Heart left ventricle (tissue), 16 donors: ENCODE measurements at regions not wholly inside any gene's neighbourhood (a gene's known extent, or its start where the extent isn't known, plus 50 kb on each side); places are given as distances from the start of the nearest gene placed in this dataset.

ENCODE experiments used
- ATAC-seq, 4 donors: fragments of 200-7000 bp; cut with Tn5 transposase; one replicate each; pipeline ENCODE4 v1.9.1; 2020 to 2022; ENCODE audit warnings: moderate library complexity in 4 of 4, mild to moderate bottlenecking in 3 of 4, moderate number of reproducible peaks in 1 of 4
- DNase-seq, 5 donors: peaks; one replicate each; pipeline ENCODE4 v3.0.0-alpha.2; 2020
- H3K27ac ChIP-seq, 12 donors: fragments of 200-600 bp; sonication (generic) in 4 of 12; one replicate each; pipeline versions ENCODE4 v1.5.0 to v1.8.0; 2016 to 2022; ENCODE audit warnings: mild to moderate bottlenecking in 2 of 12
- H3K27me3 ChIP-seq, 9 donors: fragments of 200-600 bp; sonication (generic) in 2 of 9; one replicate each; pipeline versions ENCODE4 v1.5.1 to v1.8.0; 2016 to 2022; ENCODE audit warnings: mild to moderate bottlenecking in 3 of 9
- H3K36me3 ChIP-seq, 9 donors: fragments of 200-600 bp; sonication (generic) in 2 of 9; one replicate each; pipeline versions ENCODE4 v1.5.0 to v1.8.0; 2018 to 2022; ENCODE audit warnings: mild to moderate bottlenecking in 2 of 9
- H3K4me1 ChIP-seq, 12 donors: fragments of 200-600 bp; sonication (generic) in 4 of 12; one replicate each; pipeline versions ENCODE4 v1.5.0 to v1.8.0; 2016 to 2022; ENCODE audit warnings: mild to moderate bottlenecking in 3 of 12
- H3K4me3 ChIP-seq, 12 donors: fragments of 200-600 bp; sonication (generic) in 4 of 12; one replicate each; pipeline versions ENCODE4 v1.5.0 to v1.8.0; 2017 to 2022; ENCODE audit warnings: mild to moderate bottlenecking in 9 of 12, moderate library complexity in 4 of 12
- H3K9me3 ChIP-seq, 12 donors: fragments of 200-600 bp; sonication (generic) in 4 of 12; one replicate each; pipeline versions ENCODE4 v1.5.0 to v1.8.0; 2016 to 2022; ENCODE audit warnings: mild to moderate bottlenecking in 1 of 12
- POLR2A ChIP-seq, 2 donors: fragments of 450-650 bp; IDR thresholded peaks; one replicate each; pipeline ENCODE4 v1.6.1; 2017; ENCODE audit warnings: antibody characterized with exemption in 2 of 2, mild to moderate bottlenecking in 2 of 2, moderate library complexity in 2 of 2
- WGBS, 4 donors: extraction: QIAGEN DNeasy Blood & Tissue Kit in 2 of 4; methylation state at CpG; one replicate each; pipeline versions ENCODE4 v1.1.5 to v1.1.7; 2013 to 2018; 5-methylcytosine and 5-hydroxymethylcytosine counted together
- intact Hi-C, 10 donors: fragments of 100-400 bp; cut with DNase I; formaldehyde crosslinking; loops; one replicate each; pipeline versions ENCODE4 v1.11.1 to v1.14.2; 2022
- TF ChIP-seq, protein P1 (sequence below), 12 donors: fragments of 200-600 bp; sonication (generic) in 4 of 12; IDR thresholded peaks; one replicate each; pipeline versions ENCODE4 v1.5.0 to v1.8.0; 2018 to 2022; ENCODE audit warnings: antibody characterized with exemption in 12 of 12, mild to moderate bottlenecking in 5 of 12
- donor health status: ischemic (EF 13 %, LVEDD 7.1; RV severe dilation, severe dysfunction).
- donor health status: healthy with polysubstance abuse.
- donor health status: DM: no; HTN: yes; CAD: no.
- donor health status: DM: no; HTN: no; CAD: no.
- donor health status: ischemic (EF 25% LVEDD 6.9; RV normal size, moderate dysfunction).
- donor health status: ischemic (EF 25% LVEDD 5.7; RV mildly dilated, moderate dysfunction).
- donor health status: healthy.
- donor health status: DM: yes; HTN: yes; CAD: no.
- donor health status: ischemic (EF 35%, LVEDD 5.7; RV mildly dilated, moderate dysfunction).
- donor health status: nonischemic (EF 11% LVEDD 7.7; RV severe dilation, severe dysfunction).
- donor health status: DM: yes; HTN: yes; CAD: no.
- donor health status: PGD.
- donor health status: ischemic (EF 29% LVEDD 5.4; RV normal size, mild dysfunction).
- donor health status: nonischemic (EF 23%, LVEDD 6.1; RV moderate dilation, normal function).

GRCh38 chr15:38707802-38708671 lies 143.4 kb upstream of the RASGRP1 start:
- 43 to 46% (median 44%) methylated on average over 8 of the region's 8 CpGs for WGBS, 4 donors
- Histone ChIP-seq H3K4me1 (peaks cover 0 to 3% (median 0%) of the 10 kb centered on the region in 12 donors), H3K4me3 (no peak overlapping the region), H3K27me3 (peaks cover 0 to 16% (median 0%) of the 10 kb centered on the region in 9 donors), H3K36me3 (no peaks in the 10 kb centered on the region), H3K9me3 (no peaks in the 10 kb centered on the region), H3K27ac (no peak overlapping the region)
- ATAC-seq (peak in 3 of 4 donors; percentile 77 to 90 (median 85)), DNase-seq (no peak)
- intact Hi-C loops = loop anchor here (5.0 to 10.0 kb wide), 5 partner anchors 874 to 1049 kb away; partner anchors contain the start of gene THBS1 (in 5 of the 10)
- TF ChIP-seq POLR2A (IDR thresholded peaks at IDR 0.05) = no peak
- TF ChIP-seq, protein P1, sequence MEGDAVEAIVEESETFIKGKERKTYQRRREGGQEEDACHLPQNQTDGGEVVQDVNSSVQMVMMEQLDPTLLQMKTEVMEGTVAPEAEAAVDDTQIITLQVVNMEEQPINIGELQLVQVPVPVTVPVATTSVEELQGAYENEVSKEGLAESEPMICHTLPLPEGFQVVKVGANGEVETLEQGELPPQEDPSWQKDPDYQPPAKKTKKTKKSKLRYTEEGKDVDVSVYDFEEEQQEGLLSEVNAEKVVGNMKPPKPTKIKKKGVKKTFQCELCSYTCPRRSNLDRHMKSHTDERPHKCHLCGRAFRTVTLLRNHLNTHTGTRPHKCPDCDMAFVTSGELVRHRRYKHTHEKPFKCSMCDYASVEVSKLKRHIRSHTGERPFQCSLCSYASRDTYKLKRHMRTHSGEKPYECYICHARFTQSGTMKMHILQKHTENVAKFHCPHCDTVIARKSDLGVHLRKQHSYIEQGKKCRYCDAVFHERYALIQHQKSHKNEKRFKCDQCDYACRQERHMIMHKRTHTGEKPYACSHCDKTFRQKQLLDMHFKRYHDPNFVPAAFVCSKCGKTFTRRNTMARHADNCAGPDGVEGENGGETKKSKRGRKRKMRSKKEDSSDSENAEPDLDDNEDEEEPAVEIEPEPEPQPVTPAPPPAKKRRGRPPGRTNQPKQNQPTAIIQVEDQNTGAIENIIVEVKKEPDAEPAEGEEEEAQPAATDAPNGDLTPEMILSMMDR (IDR thresholded peaks at IDR 0.05) = peak; percentile 45 to 76 (median 64)

GRCh38 chr15:38708672-38709180 lies 144.1 kb upstream of the RASGRP1 start:
- peaks cover 0 to 16% (median 0%) of the 10 kb centered on the region in 9 donors for H3K27me3 ChIP-seq
- ATAC-seq (no peak), DNase-seq (no peak)
- peaks cover 0 to 3% (median 0%) of the 10 kb centered on the region in 12 donors for H3K4me1 ChIP-seq
- no peak for TF ChIP-seq POLR2A (IDR thresholded peaks at IDR 0.05)
- TF ChIP-seq, protein P1 (IDR thresholded peaks at IDR 0.05) = no peak
- H3K36me3 ChIP-seq = no peaks in the 10 kb centered on the region
- intact Hi-C loops = loop anchor here (5.0 to 10.0 kb wide), 5 partner anchors 874 to 1049 kb away; partner anchors contain the start of gene THBS1 (in 5 of the 10)
- H3K27ac ChIP-seq = no peak overlapping the region
- 84 to 89% (median 86%) methylated on average over 4 of the region's 4 CpGs for WGBS, 4 donors
- no peak overlapping the region for H3K4me3 ChIP-seq
- H3K9me3 ChIP-seq = no peaks in the 10 kb centered on the region

- Histone ChIP-seq H3K27me3 (peaks cover 0 to 13% (median 0%) of the 10 kb centered on the region in 9 donors), H3K9me3 (no peaks in the 10 kb centered on the region), H3K27ac (no peak overlapping the region), H3K36me3 (no peaks in the 10 kb centered on the region), H3K4me3 (no peak overlapping the region), H3K4me1 (peaks cover 0 to 3% (median 0%) of the 10 kb centered on the region in 12 donors)
- DNase-seq (no peak), ATAC-seq (no peak)
- WGBS, 4 donors = 88 to 93% (median 92%) methylated on average over 2 of the region's 2 CpGs
- intact Hi-C loops = loop anchor here (5.0 to 10.0 kb wide), 5 partner anchors 873 to 1048 kb away; partner anchors contain the start of gene THBS1 (in 5 of the 10)
- TF ChIP-seq POLR2A (IDR thresholded peaks at IDR 0.05) = no peak
- TF ChIP-seq, protein P1 (IDR thresholded peaks at IDR 0.05) = no peak
Observed at GRCh38 chr15:38709196-38709595, 144.6 kb upstream of the RASGRP1 start.
